Mesothelial cell of epicardium (in vitro differentiated cells): ENCODE measurements at regions not wholly inside any gene's neighbourhood (a gene's known extent, or its start where the extent isn't known, plus 50 kb on each side); places are given as distances from the start of the nearest gene placed in this dataset.

ENCODE experiments used
- DNase-seq, 2 experiments: peaks; one replicate each; pipeline ENCODE4 v3.0.0; 2021; ENCODE audit warnings: low spot score in 2 of 2; ENCODE audit not compliant: unreplicated experiment in 2 of 2
- H3K27ac Mint-ChIP-seq: 2 replicates; pipeline ENCODE4 v1.8.0; 2021; ENCODE audit warnings: mixed read lengths
- H3K27me3 Mint-ChIP-seq: 2 replicates; pipeline ENCODE4 v1.8.0; 2021; ENCODE audit warnings: low read depth, mixed read lengths
- H3K36me3 Mint-ChIP-seq: 2 replicates; pipeline ENCODE4 v1.8.0; 2021; ENCODE audit warnings: mixed read lengths
- H3K4me1 Mint-ChIP-seq: 2 replicates; pipeline ENCODE4 v1.8.0; 2021; ENCODE audit warnings: mixed read lengths
- H3K4me3 Mint-ChIP-seq: 2 replicates; pipeline ENCODE4 v1.8.0; 2021; ENCODE audit warnings: mild to moderate bottlenecking, moderate library complexity, mixed read lengths
- H3K9me3 Mint-ChIP-seq: 2 replicates; pipeline ENCODE4 v1.8.0; 2021; ENCODE audit warnings: mixed read lengths
- TF ChIP-seq, protein P1 (sequence below): fragments of 200-600 bp; sonication (generic); IDR thresholded peaks from one replicate; pipeline ENCODE4 v1.5.0; 2021; ENCODE audit warnings: antibody characterized with exemption; ENCODE audit not compliant: unreplicated experiment

DNA sequence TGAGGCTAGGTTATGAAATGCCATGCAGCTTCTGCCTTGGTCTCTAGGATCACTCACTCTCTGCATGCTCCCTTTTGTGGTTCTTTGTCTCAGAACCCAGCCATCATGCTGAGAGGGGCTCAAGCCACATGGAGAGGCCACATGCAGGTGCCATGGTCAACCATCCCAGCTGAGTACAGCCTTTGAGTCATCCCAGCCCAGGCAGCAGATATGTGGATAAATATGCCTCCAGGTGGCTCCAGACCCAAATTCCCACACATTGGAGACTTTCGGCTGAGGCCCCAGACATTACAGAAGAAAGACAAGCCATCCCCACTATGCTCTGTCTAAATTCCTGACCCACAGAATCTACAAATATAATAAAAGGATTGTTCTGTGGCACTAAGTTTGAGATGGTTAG is 102.0 kb downstream of the LHX9 start:
- H3K27me3 Mint-ChIP-seq = no peaks in the 10 kb centered on the region
- H3K27ac Mint-ChIP-seq = no peak overlapping the region
- TF ChIP-seq, protein P1, sequence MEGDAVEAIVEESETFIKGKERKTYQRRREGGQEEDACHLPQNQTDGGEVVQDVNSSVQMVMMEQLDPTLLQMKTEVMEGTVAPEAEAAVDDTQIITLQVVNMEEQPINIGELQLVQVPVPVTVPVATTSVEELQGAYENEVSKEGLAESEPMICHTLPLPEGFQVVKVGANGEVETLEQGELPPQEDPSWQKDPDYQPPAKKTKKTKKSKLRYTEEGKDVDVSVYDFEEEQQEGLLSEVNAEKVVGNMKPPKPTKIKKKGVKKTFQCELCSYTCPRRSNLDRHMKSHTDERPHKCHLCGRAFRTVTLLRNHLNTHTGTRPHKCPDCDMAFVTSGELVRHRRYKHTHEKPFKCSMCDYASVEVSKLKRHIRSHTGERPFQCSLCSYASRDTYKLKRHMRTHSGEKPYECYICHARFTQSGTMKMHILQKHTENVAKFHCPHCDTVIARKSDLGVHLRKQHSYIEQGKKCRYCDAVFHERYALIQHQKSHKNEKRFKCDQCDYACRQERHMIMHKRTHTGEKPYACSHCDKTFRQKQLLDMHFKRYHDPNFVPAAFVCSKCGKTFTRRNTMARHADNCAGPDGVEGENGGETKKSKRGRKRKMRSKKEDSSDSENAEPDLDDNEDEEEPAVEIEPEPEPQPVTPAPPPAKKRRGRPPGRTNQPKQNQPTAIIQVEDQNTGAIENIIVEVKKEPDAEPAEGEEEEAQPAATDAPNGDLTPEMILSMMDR = no peak

GRCh38 chr1:198024336-198024735 is 107.2 kb downstream of the LHX9 start:
- TF ChIP-seq, protein P1 = no peak
- no peak overlapping the region for H3K27ac Mint-ChIP-seq
- H3K9me3 Mint-ChIP-seq = peaks cover 13% of the 10 kb centered on the region
- no peak for DNase-seq
- H3K4me3 Mint-ChIP-seq = no peak overlapping the region
- no peaks in the 10 kb centered on the region for H3K36me3 Mint-ChIP-seq
- peaks cover 1% of the 10 kb centered on the region for H3K27me3 Mint-ChIP-seq
- H3K4me1 Mint-ChIP-seq = no peaks in the 10 kb centered on the region

More for the DNA sequence above, 102.0 kb downstream of the LHX9 start:
- Mint-ChIP-seq H3K9me3 (peaks cover 12% of the 10 kb centered on the region), H3K4me3 (no peak overlapping the region), H3K4me1 (peaks cover 10% of the 10 kb centered on the region), H3K36me3 (no peaks in the 10 kb centered on the region)
- DNase-seq = no peak

DNA sequence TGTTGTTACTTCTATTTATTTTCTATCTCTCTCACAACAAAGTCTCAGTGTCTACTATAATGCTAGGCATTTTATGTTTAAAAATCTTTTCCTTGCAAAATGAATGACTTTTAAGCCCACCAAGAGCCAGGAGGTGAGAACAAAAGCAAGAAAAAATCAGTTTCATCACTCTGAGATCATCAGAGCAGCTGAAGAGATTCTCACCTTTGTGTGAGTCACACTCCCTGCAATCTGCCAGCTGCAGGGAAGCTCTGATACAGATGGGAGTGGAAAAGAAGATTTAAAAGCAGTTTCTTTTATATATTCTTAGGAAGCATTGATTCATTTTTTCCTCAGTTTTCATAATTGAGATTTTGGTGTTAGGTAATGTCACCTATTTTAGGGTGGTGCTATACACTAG is 107.6 kb downstream of the LHX9 start:
- Mint-ChIP-seq H3K4me3 (no peak overlapping the region), H3K9me3 (peaks cover 11% of the 10 kb centered on the region), H3K36me3 (no peaks in the 10 kb centered on the region), H3K27ac (no peak overlapping the region), H3K4me1 (no peaks in the 10 kb centered on the region), H3K27me3 (peaks cover 1% of the 10 kb centered on the region)
- DNase-seq = no peak
- TF ChIP-seq, protein P1 = no peak

GRCh38 chr1:198030682-198031081 is 113.5 kb downstream of the LHX9 start:
- H3K4me3 Mint-ChIP-seq = no peak overlapping the region
- TF ChIP-seq, protein P1 = no peak
- no peak for DNase-seq
- H3K9me3 Mint-ChIP-seq = peaks cover 3% of the 10 kb centered on the region
- H3K27ac Mint-ChIP-seq = no peak overlapping the region
- H3K36me3 Mint-ChIP-seq = no peaks in the 10 kb centered on the region
- H3K27me3 Mint-ChIP-seq = peaks cover 1% of the 10 kb centered on the region
- peaks cover 10% of the 10 kb centered on the region for H3K4me1 Mint-ChIP-seq

GRCh38 chr1:198031086-198031485 is 113.9 kb downstream of the LHX9 start:
- peaks cover 10% of the 10 kb centered on the region for H3K4me1 Mint-ChIP-seq
- H3K4me3 Mint-ChIP-seq = no peak overlapping the region
- H3K36me3 Mint-ChIP-seq = no peaks in the 10 kb centered on the region
- TF ChIP-seq, protein P1 = no peak
- DNase-seq = no peak
- H3K27me3 Mint-ChIP-seq = peaks cover 1% of the 10 kb centered on the region
- no peak overlapping the region for H3K27ac Mint-ChIP-seq
- H3K9me3 Mint-ChIP-seq = peaks cover 3% of the 10 kb centered on the region

- H3K4me3 Mint-ChIP-seq = no peak overlapping the region
- no peaks in the 10 kb centered on the region for H3K9me3 Mint-ChIP-seq
Observed at GRCh38 chr1:198032668-198033067, 115.5 kb downstream of the LHX9 start.

More at GRCh38 chr1:198032668-198033067, 115.5 kb downstream of the LHX9 start:
- Mint-ChIP-seq H3K36me3 (no peaks in the 10 kb centered on the region), H3K27ac (no peak overlapping the region), H3K4me1 (peaks cover 10% of the 10 kb centered on the region), H3K27me3 (peaks cover 1% of the 10 kb centered on the region)
- TF ChIP-seq, protein P1 = no peak
- no peak for DNase-seq
